Activated CD4-positive, alpha-beta T cell treated with anti-CD3 and anti-CD28 coated beads, Interleukin-2, amount 10 ng/mL, durations not matched to agents 24 days and 14 days (primary cell): ENCODE measurements at regions not wholly inside any gene's neighbourhood (a gene's known extent, or its start where the extent isn't known, plus 50 kb on each side); places are given as distances from the start of the nearest gene placed in this dataset.

Experiments
- DNase-seq: peaks from one replicate; pipeline ENCODE4 v3.0.0; 2022
- H3K27ac Mint-ChIP-seq: one replicate; pipeline ENCODE4 v1.8.0; 2022; ENCODE audit warnings: mild to moderate bottlenecking, mixed read lengths
- H3K27me3 Mint-ChIP-seq: one replicate; pipeline ENCODE4 v1.8.0; 2022; ENCODE audit warnings: mixed read lengths
- H3K36me3 Mint-ChIP-seq: one replicate; pipeline ENCODE4 v1.8.0; 2022; ENCODE audit warnings: low read depth, mild to moderate bottlenecking, mixed read lengths
- H3K4me1 Mint-ChIP-seq: one replicate; pipeline ENCODE4 v1.8.0; 2021; ENCODE audit warnings: mixed read lengths
- H3K4me3 Mint-ChIP-seq: one replicate; pipeline ENCODE4 v1.8.0; 2022; ENCODE audit warnings: mild to moderate bottlenecking, moderate library complexity, mixed read lengths
- H3K9me3 Mint-ChIP-seq: one replicate; pipeline ENCODE4 v1.8.0; 2021; ENCODE audit warnings: mixed read lengths
- intact Hi-C: fragments of 100-400 bp; cut with micrococcal nuclease; formaldehyde crosslinking; loops from one replicate; pipeline ENCODE4 v1.15.1; 2023

DNA sequence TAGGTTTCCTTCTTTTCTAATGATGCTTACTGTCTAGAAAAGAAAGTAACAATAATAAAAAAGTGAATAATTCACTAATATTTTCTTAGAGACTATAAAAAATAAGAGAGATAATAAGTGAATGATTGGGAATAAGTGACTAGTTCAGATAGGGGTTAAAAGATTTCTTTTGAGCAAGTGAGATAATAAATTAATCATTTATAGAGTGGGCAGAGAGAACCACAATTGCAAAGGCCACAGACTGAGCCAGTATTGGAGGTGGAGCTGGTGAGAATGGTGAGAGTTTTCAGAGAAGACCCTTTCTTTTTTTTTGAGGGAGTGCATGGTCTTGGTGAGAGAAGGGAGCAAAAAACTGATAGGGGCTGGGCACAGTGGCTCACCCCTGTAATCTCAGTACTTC, 159.1 kb upstream of the SALL1 start:
- Mint-ChIP-seq H3K4me3 (no peak overlapping the region), H3K4me1 (no peaks in the 10 kb centered on the region), H3K9me3 (no peaks in the 10 kb centered on the region), H3K27ac (no peak overlapping the region), H3K36me3 (no peaks in the 10 kb centered on the region), H3K27me3 (no peaks in the 10 kb centered on the region)
- intact Hi-C loops, result no loop called here
- DNase-seq, result no peak

DNA sequence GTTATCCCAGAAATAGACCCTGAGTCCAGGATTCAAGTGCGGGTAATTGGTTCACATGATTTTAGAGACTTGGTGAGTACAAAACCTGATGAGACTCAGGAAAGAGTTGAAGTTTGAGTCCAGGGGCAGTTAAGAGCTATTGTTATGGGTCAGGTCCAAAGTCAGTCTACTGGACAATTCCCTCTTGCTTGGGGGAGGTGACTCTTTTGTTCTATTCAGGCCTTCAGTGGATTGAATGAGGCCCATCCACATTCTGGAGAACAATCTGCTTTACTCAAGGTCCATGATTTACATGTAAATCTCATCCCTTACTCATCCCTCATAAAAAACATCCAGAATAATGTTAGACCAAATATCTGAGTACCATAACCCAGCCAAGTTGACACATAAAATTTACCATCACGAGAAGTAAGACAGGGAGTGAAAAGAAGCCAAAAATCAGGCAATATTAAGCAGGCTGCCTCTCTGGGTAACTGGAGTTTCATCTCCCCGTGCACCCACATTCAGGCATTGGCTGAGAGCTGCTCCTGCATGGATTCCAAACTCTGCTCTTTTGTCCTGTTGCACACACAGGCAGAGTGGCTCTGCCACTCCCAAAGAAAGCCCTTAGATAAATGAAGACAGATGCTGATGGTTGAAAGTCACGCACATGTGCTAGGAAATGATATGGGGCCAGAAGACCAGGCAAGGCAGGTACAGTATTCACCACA, 156.0 kb upstream of the SALL1 start:
- H3K9me3 Mint-ChIP-seq, result no peaks in the 10 kb centered on the region
- no peak overlapping the region for H3K27ac Mint-ChIP-seq
- DNase-seq, result no peak
- H3K4me3 Mint-ChIP-seq, result no peak overlapping the region
- H3K36me3 Mint-ChIP-seq, result no peaks in the 10 kb centered on the region
- no peaks in the 10 kb centered on the region for H3K4me1 Mint-ChIP-seq
- intact Hi-C loops, result no loop called here
- no peaks in the 10 kb centered on the region for H3K27me3 Mint-ChIP-seq

DNA sequence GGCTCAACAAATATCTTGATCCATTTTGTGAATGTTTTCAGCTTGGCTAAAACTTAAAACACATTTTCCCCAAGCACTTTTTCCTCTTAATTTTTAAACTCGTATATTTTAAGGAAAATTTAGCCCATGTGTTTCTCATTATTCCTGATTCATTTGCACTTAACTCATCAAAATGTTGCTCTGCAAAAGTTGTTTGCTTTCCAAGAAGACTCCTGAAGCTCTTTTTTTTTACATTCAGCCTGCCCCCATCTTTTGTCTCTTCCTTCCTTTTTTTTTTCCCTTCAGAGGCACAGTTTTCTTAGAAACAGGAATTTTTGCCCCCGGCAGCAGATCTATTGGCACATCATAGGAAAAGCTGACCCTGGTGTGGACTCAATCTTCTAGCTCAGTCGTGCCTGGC, 155.0 kb upstream of the SALL1 start:
- intact Hi-C loops, result no loop called here
- Mint-ChIP-seq H3K4me3 (no peak overlapping the region), H3K4me1 (no peaks in the 10 kb centered on the region), H3K27ac (no peak overlapping the region), H3K27me3 (no peaks in the 10 kb centered on the region), H3K9me3 (no peaks in the 10 kb centered on the region), H3K36me3 (no peaks in the 10 kb centered on the region)
- no peak for DNase-seq

DNA sequence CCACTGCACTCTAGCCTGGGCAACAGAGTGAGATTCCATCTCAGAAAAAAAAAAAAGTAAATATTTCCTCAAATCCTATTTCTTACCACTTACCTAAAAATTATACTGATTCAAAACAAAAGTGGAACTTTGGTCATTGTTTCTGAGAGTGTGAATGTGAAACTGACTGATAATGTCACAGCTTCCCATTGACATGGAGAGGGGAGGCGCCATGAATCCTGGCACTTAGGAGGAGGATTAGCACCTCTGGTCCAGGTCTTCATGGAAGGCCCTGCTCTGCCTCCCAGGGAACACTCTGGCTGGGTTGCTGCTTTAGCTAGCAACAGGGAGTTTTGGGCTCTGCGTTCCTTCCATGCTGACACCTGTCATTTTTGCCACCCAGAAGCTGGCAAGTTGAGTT, 154.3 kb upstream of the SALL1 start:
- H3K27ac Mint-ChIP-seq, result no peak overlapping the region
- no peaks in the 10 kb centered on the region for H3K27me3 Mint-ChIP-seq
- no peaks in the 10 kb centered on the region for H3K4me1 Mint-ChIP-seq
- H3K4me3 Mint-ChIP-seq, result no peak overlapping the region
- no peak for DNase-seq
- intact Hi-C loops, result no loop called here
- H3K9me3 Mint-ChIP-seq, result no peaks in the 10 kb centered on the region
- no peaks in the 10 kb centered on the region for H3K36me3 Mint-ChIP-seq

DNA sequence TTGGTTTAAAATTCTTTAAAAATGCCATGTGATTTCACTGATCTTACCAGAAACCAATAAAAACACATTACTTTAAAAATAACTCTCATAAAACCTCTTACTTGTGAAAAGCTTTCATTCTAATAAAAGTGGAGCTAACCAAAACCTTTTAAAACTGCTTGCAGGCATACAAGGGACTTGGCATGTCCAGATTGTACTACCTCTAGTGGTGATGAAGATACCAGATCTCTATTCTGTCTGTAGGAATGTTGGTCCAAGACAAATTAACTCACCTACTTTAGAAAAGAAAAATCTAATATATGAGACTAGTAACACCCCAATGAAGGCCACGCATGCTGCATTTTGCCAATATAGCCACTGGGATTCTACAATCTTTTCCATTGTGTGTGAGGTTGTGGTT, 151.0 kb upstream of the SALL1 start:
- Mint-ChIP-seq H3K36me3 (no peaks in the 10 kb centered on the region), H3K4me1 (no peaks in the 10 kb centered on the region), H3K27ac (no peak overlapping the region), H3K27me3 (no peaks in the 10 kb centered on the region), H3K9me3 (no peaks in the 10 kb centered on the region), H3K4me3 (no peak overlapping the region)
- intact Hi-C loops, result no loop called here
- no peak for DNase-seq

DNA sequence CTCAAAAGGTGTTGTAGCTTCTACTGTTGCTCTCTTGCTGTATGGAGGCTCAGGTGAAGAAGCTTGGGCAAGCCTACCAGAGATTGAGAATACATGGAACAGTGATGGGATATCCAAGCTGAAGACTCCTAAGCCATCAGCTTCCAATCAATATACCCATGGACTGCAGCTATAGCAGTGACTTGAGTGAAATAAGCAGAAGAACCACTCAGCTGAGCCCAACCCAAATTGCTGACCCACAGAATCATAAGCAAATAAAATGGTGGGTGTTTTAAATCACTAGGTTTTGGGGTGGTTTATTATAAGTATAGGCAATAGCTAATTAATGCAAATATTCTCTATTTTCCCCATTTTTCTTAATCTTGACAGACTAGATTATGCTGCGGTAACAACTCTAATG, 147.7 kb upstream of the SALL1 start:
- Mint-ChIP-seq H3K4me3 (no peak overlapping the region), H3K27ac (no peak overlapping the region), H3K4me1 (no peaks in the 10 kb centered on the region), H3K36me3 (no peaks in the 10 kb centered on the region), H3K9me3 (no peaks in the 10 kb centered on the region), H3K27me3 (no peaks in the 10 kb centered on the region)
- intact Hi-C loops, result no loop called here
- no peak for DNase-seq

DNA sequence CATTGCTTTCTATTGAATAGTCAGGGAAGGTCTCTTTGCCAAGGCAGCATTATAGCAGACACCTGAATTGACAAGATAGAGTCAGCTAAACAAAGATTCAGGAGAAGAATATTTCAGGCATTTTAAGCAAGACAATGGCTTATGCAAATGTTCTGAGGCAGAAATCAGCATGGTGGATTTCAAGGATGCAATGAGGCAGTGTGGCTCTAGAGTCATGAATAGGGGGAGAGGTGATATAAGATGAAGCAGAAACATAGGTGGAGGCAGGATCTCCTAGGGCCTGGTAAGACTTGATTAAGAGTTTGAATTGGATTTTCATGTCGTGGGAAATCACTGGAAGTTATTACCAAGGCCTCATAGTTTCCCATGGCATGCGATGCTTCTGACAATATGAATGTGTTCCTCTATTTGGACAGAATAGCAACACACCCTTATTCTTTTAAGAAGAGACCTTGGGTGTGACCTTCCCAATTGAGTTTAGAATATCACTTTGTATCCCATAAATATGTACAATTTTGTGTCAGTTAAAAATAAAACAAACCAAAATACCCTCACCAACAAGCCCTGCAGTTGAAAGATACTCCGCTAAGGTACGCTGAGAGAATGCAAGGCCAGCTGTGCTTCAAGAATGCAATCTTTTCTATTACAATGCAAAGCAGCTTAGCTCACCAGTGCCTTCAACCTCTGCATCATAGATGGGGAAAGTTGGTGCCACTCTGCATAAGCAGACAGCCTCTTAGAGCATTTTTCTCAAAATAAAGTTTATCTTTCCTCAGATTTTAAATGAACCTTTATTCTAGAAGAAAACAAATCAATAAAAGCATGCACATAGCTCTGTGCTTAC, 139.6 kb upstream of the SALL1 start:
- Mint-ChIP-seq H3K9me3 (no peaks in the 10 kb centered on the region), H3K27ac (no peak overlapping the region), H3K4me1 (no peaks in the 10 kb centered on the region), H3K4me3 (no peak overlapping the region), H3K36me3 (no peaks in the 10 kb centered on the region), H3K27me3 (no peaks in the 10 kb centered on the region)
- intact Hi-C loops, result no loop called here
- no peak for DNase-seq

DNA sequence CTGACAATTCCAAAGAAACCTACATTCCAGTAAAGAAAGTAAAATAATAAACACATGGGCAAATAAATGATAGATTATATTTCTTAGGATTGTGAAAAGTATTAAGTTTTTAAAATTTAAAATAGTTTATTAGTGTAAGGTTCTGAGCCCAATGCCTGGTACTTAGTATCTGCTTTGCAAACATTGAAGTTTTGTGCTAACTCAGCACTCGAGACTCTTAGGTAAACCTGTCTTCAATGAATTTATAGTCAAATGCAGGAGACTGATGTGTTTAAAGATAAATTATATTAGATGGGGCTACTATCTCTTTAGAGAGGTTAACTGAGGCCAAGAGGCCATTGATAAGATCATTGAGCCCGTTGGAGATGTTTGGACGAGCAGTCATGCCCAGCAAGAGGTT, 138.3 kb upstream of the SALL1 start:
- intact Hi-C loops, result no loop called here
- DNase-seq, result no peak
- no peak overlapping the region for H3K4me3 Mint-ChIP-seq
- no peaks in the 10 kb centered on the region for H3K36me3 Mint-ChIP-seq
- no peaks in the 10 kb centered on the region for H3K27me3 Mint-ChIP-seq
- no peaks in the 10 kb centered on the region for H3K9me3 Mint-ChIP-seq
- no peak overlapping the region for H3K27ac Mint-ChIP-seq
- H3K4me1 Mint-ChIP-seq, result no peaks in the 10 kb centered on the region

DNA sequence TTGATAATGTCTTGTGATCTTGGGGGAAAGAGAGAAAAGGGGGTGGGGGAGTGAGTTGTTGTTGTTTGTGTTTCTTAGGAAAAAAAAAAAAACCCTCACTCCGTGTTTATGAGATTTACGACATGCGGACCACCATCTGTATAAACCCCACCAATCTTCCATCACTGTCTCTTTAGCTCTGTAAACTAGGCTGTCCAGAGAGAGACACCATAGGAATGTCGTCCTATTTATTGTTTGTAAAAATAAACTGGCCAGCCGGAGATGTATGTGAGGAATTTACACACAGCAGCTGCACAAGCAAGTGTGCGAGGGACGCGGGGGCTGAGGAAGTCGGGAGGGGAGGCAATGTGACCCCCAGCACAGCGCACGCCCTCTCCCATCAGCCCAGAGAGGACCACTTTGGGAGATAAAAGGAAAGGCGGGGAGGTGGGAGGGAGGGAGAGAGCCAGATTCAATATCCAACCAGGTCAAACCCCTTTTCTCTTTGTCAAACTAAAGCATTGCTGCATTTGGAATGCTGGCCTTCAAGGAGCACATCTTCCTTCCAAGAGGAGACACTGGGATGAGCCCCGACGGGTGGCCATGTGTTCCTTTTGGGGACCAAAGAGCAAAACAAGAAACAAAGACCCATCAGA, 136.2 kb upstream of the SALL1 start:
- Mint-ChIP-seq H3K36me3 (no peaks in the 10 kb centered on the region), H3K27me3 (no peaks in the 10 kb centered on the region), H3K4me1 (no peaks in the 10 kb centered on the region), H3K9me3 (no peaks in the 10 kb centered on the region), H3K4me3 (no peak overlapping the region), H3K27ac (no peak overlapping the region)
- intact Hi-C loops, result no loop called here
- DNase-seq, result no peak

DNA sequence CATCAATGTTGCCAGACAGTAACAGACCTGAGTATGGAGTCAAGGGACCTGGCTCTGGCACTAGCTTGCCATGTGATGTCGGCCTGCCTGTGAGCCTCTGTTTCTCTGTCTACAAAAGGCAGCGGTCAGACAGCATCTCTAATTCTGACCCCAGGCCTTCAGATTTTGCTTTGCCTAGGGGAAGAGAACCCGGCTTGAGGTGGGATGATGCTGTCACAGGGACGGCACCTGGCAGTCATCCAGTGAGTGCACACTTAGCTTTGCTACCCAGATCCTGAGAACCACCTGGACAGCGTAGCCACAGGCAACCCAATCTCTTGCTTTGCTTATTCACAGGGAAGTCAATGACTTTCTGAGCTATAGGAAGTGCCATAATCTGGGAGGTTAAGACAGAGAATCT, 135.2 kb upstream of the SALL1 start:
- DNase-seq, result no peak
- Mint-ChIP-seq H3K4me3 (no peak overlapping the region), H3K9me3 (no peaks in the 10 kb centered on the region), H3K27me3 (no peaks in the 10 kb centered on the region), H3K4me1 (no peaks in the 10 kb centered on the region), H3K27ac (no peak overlapping the region), H3K36me3 (no peaks in the 10 kb centered on the region)
- intact Hi-C loops, result no loop called here

DNA sequence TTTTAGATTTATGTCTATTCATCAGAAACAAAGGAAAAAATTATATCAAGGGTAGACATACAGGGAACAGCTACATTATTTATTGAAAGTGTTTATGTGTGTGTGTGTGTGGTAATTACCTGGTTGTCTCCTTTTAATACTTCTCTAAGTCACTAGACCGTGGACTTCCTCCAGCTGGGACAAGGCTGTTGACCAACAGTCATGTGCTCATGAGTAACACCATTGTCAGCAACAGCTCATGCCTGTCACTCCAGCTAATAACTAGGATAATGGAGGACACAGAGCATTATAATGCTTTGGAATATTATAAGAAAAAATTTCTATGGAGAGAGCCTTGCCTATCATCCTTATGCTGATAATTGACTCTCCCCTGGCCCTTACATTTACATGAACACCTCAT, 125.3 kb upstream of the SALL1 start:
- intact Hi-C loops, result no loop called here
- Mint-ChIP-seq H3K4me3 (no peak overlapping the region), H3K4me1 (no peaks in the 10 kb centered on the region), H3K9me3 (no peaks in the 10 kb centered on the region), H3K36me3 (no peaks in the 10 kb centered on the region), H3K27ac (no peak overlapping the region), H3K27me3 (no peaks in the 10 kb centered on the region)
- no peak for DNase-seq

DNA sequence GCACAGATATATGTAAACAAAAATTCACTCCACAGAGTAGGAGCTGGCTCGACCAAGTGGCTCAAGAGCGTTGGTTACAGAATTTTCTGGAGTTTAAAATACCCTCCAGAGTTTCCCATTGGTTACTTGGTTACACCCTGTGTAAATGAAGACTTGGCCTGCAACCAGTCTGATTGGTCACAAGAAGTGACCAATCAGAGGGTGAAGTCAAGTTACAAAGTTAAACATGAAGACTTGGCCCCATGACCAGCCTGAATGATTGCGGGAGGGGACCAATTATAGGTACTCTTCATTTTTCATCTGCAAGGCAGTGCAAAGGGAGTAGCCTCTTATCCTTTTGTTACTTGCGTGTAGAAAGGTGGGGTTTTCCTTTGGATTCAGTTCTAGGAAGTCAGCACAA, 121.3 kb upstream of the SALL1 start:
- intact Hi-C loops, result no loop called here
- no peak for DNase-seq
- H3K4me3 Mint-ChIP-seq, result no peak overlapping the region
- peaks cover 3% of the 10 kb centered on the region for H3K9me3 Mint-ChIP-seq
- H3K27ac Mint-ChIP-seq, result no peak overlapping the region
- no peaks in the 10 kb centered on the region for H3K4me1 Mint-ChIP-seq
- no peaks in the 10 kb centered on the region for H3K27me3 Mint-ChIP-seq
- no peaks in the 10 kb centered on the region for H3K36me3 Mint-ChIP-seq

DNA sequence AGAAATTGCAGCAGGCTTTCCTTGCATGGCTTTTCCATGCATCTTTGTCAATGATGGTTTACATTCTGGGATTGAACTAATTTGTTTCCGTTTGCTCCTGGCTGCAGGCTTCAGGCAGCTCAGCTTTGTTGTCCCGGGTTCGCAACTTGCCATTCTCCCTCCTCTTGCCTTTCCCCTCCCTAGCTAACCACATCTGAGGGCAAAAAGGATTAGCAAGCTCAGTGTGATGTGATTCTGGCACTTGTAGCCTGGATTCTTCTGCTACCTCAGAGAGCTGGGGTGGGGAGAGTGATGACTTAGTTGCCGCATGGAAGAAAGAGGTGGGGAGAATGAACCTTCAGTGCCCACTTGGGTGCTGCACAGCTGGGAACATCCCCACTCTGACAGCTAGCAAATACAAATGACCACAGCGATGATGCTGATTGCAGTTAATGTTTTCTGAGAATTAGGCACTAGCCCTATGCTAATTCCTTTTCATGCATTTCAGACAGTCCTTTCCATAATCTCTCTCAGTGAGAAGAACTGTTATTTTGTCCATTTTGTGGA, 120.2 kb upstream of the SALL1 start:
- no peaks in the 10 kb centered on the region for H3K27me3 Mint-ChIP-seq
- DNase-seq, result no peak
- no peak overlapping the region for H3K4me3 Mint-ChIP-seq

DNA sequence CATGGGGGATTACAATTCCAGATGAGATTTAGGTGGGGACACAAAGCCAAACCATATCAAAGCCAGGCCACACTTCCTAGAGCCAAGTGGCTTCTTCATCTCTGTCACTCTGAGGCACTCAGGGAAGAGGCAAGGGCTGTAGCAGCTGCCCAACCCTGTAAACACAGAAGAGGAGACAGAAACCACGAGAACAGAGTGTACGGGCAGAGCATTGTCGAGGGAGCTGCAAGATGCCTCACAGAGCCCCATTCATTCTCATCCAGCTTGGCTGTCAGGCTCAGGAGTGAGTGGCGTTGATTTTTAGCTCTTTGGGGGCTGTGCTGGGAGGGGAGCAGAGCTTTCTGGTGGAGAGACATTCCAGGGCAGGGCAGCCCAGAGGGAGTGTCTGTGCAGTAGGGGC, 117.2 kb upstream of the SALL1 start:
- Mint-ChIP-seq H3K9me3 (peaks cover 7% of the 10 kb centered on the region), H3K27ac (no peak overlapping the region), H3K36me3 (no peaks in the 10 kb centered on the region), H3K4me1 (no peaks in the 10 kb centered on the region), H3K27me3 (no peaks in the 10 kb centered on the region), H3K4me3 (no peak overlapping the region)
- DNase-seq, result no peak
- intact Hi-C loops, result no loop called here

More for the DNA sequence above, 120.2 kb upstream of the SALL1 start:
- Mint-ChIP-seq H3K4me1 (no peaks in the 10 kb centered on the region), H3K36me3 (no peaks in the 10 kb centered on the region), H3K9me3 (peaks cover 3% of the 10 kb centered on the region), H3K27ac (no peak overlapping the region)
- intact Hi-C loops, result no loop called here
